Hepatocyte (in vitro differentiated cells): ENCODE measurements at regions not wholly inside any gene's neighbourhood (a gene's known extent, or its start where the extent isn't known, plus 50 kb on each side); places are given as distances from the start of the nearest gene placed in this dataset.

Experiments
- EZH2 ChIP-seq: fragments of 200-600 bp; sonication (generic); IDR thresholded peaks from 2 replicates; pipeline ENCODE4 v1.6.1; 2016; ENCODE audit warnings: antibody characterized with exemption, mild to moderate bottlenecking, borderline replicate concordance
- EZH2phosphoT487 ChIP-seq: fragments of 200-600 bp; sonication (generic); IDR thresholded peaks from one replicate; pipeline ENCODE4 v1.6.1; 2018; ENCODE audit warnings: antibody characterized with exemption, mild to moderate bottlenecking, low read depth, moderate library complexity; ENCODE audit not compliant: unreplicated experiment, severe bottlenecking
- TF ChIP-seq, protein P1 (sequence below): fragments of 200-600 bp; sonication (generic); IDR thresholded peaks from 2 replicates; pipeline ENCODE4 v1.5.1; 2016; ENCODE audit warnings: antibody characterized with exemption, mild to moderate bottlenecking; ENCODE audit not compliant: poor library complexity

- TF ChIP-seq EZH2phosphoT487 (no peak), EZH2 (no peak)
- TF ChIP-seq, protein P1, sequence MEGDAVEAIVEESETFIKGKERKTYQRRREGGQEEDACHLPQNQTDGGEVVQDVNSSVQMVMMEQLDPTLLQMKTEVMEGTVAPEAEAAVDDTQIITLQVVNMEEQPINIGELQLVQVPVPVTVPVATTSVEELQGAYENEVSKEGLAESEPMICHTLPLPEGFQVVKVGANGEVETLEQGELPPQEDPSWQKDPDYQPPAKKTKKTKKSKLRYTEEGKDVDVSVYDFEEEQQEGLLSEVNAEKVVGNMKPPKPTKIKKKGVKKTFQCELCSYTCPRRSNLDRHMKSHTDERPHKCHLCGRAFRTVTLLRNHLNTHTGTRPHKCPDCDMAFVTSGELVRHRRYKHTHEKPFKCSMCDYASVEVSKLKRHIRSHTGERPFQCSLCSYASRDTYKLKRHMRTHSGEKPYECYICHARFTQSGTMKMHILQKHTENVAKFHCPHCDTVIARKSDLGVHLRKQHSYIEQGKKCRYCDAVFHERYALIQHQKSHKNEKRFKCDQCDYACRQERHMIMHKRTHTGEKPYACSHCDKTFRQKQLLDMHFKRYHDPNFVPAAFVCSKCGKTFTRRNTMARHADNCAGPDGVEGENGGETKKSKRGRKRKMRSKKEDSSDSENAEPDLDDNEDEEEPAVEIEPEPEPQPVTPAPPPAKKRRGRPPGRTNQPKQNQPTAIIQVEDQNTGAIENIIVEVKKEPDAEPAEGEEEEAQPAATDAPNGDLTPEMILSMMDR: no peak
Observed at GRCh38 chr12:95390192-95390591, 83.8 kb upstream of the METAP2 start.
